Stimulated activated naive CD4-positive, alpha-beta T cell (primary cell): ENCODE measurements at regions not wholly inside any gene's neighbourhood (a gene's known extent, or its start where the extent isn't known, plus 50 kb on each side); places are given as distances from the start of the nearest gene placed in this dataset.

Experiments
- DNase-seq, 6 experiments: peaks; one replicate each; lab custom pipeline; 2025; lab: John Stamatoyannopoulos, UW

DNA sequence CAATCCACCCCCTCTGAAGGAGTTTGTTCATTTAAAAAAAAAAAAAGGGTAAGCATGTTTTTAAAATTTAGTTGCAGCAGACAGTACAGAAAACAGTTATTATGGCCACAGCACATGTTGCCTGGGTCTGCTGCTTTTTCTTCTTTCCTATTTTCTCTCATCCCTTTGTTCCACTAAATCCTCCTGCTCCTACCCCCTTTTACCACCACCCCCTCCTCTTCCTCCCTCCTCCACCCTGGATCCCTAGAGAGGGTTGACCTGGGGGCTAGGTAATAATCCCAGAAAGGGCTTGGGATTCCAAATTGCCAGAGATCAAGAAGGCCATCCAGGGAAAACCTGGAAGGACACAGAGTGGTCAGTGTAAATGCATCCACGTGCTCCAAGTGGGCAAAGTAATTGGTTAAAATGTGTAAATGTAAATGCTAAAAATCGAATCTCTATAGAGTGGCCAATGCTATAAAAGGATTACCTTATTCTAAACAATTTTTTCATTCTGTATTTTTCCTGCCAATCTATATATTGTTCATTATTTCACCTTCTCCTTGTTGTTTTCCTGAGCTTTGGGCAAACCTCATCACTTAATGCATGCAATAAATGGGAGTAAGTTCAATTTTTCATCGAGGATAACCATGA, 89.0 kb upstream of the PIK3CG start:
- no peak for DNase-seq

- DNase-seq, result no peak
These were observed 88.3 kb upstream of the PIK3CG start for GRCh38 chr7:106776618-106777347.

- no peak for DNase-seq
These were observed 87.3 kb upstream of the PIK3CG start for GRCh38 chr7:106777674-106778299.

DNA sequence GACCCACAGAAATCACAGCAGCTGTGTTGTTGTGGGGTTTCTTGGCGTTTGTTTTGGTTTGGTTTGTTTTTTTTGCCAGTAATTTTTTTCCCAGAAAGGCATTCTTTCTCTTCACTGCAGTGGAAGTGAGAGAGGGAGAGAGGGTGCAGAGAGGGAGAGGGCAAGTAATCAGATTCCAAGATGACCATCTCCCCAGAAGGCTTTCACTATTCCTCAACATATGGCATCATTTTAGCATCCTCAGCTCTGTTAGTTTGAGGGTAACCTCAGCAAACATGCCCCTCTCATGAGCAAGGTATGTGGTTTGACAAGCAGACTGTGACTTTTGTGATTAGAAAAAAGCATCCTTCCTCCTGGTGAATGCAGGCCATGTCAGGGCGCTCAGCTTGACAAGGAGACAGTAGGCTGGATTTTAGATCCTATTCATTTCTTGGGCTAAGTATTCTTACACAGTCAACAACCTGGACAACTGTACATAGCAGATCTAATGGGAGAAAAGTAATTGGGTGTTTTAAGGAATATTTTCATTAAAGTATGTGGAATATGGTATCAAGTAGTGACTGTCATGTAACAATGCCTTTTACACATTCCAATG, 86.3 kb upstream of the PIK3CG start:
- DNase-seq, result no peak

- no peak for DNase-seq
These were observed 85.2 kb upstream of the PIK3CG start for GRCh38 chr7:106779877-106780276.

DNA sequence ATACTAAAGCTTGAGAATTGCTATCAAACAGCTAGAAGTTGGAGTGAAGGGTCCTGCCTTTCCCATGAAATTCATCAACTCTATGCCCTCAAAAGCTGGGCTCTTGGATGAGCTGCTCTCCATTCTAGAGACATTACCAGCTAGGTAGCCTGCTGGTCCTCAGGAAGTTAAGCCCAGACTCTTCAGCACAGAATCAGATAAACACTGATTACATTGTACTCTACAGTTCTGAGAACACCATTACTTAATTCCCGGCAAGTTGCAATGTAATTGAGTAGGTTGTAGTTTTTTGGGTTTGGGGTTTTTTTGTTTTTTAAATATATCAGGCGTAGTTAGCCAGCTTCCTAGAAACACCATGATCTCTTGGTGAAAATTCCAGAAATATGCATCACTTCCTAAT, 84.1 kb upstream of the PIK3CG start:
- DNase-seq, result no peak

- no peak for DNase-seq
These were observed 83.1 kb upstream of the PIK3CG start for GRCh38 chr7:106781828-106782544.

- no peak for DNase-seq
These were observed 81.8 kb upstream of the PIK3CG start for GRCh38 chr7:106783286-106783685.

DNA sequence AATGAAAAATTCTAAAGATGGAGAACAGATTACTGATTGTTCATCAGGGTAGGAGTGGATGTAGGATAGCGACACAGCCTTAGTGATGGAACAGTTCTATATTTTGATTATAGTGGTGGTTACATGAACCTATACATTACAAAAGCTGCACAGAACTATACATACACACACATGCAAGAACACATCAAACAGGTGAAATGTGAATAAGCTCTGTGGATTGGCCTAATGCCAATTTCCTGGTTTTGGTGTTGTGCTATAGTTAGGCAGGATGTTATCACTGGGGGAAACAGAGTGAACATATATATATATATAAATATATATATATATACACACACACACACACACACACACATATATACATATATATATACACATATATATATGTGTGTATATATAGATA, 76.4 kb upstream of the PIK3CG start:
- peak in 2 of 6 experiments; percentile 24 to 67 for DNase-seq

DNA sequence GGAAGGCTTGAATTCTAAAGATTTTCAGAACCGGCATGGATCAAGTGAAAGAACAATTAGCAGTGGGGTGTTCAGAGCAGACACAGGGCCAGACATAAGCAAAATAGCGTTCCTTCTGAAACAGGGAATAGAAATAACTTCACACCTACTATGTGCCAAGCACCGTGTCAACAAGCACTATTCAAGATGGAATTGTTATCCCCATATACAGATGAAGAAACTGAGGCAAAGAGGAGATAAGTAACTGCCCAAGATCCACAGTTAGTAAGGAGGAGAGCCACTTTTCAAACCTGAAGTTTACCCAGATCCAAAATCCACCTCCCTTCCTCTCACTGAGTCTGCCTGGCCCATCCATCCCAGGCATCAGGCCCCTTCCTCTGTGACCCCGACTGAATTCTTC, 73.6 kb upstream of the PIK3CG start:
- DNase-seq, result no peak

DNA sequence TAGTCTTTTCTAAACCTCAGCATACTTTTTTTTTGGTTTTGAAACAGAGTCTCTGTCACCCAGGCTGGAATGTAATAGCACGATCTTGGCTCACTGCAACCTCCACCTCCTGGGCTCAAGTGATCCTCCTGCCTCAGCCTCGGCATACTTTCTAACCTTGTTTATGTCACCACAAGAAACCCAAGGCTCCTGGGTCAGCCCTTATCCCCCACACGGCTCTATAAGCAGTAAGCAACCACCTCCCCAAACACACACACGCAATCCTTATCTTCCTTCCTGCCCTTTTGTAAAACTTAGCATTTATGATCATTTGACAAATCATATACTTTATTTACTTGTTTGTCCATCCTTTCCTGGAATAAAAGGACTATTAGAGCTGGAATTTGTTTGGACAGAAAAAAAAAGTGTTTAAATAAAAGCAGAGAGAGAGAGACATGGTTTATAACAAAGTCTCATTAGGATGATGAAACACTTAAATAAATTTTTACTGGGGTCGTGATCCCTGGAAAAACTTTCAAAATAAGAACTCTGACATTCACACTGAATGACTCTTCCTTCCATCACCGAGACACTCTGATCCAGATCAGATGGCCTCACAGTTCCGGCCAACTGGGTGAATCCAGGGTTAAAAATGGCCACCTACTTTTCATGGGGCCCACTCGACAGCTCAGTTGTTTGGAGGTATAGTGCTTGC, 72.7 kb upstream of the PIK3CG start:
- DNase-seq, result no peak

GRCh38 chr7:106793015-106793975, 71.8 kb upstream of the PIK3CG start:
- peak in 5 of 6 experiments; percentile 1 to 64 (median 5) for DNase-seq

DNA sequence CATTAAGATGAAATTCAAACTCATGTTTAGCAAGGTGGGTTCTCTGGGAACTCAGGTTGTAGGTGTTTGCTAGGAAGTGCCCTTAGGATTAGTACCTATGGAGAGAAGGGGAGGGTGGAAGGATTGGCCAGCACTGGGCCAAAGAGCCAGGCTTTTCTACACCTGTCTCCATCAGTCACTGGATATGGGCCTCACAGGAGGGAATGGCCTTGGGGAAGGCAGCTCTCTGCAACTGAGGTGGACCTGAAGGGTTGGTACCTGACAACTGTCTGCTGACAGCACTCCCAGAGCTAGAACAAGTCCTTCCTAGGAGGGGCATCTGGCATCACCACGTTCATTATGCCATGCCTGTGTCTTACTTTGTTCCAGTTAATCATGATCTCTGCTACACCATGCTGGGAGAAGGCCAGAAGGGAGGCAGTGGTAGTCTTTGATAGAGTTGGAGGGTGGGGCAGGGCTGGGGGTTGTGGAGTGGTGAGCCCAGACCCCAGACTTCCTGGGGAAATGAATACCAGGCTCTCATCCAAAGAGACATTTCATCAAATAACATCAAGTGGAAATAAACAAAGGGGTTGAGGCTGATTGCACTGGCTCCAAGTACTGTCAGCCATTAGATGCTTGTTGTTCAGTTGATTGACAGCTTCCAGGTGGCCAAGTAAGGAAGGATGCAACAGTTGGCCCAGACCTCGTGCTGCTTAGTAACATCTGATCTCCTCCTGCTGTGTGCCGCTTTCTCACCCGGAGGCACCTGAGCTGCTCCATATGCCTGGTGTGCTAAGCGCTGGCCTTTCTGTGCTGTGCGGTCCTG, 70.6 kb upstream of the PIK3CG start:
- no peak for DNase-seq

DNA sequence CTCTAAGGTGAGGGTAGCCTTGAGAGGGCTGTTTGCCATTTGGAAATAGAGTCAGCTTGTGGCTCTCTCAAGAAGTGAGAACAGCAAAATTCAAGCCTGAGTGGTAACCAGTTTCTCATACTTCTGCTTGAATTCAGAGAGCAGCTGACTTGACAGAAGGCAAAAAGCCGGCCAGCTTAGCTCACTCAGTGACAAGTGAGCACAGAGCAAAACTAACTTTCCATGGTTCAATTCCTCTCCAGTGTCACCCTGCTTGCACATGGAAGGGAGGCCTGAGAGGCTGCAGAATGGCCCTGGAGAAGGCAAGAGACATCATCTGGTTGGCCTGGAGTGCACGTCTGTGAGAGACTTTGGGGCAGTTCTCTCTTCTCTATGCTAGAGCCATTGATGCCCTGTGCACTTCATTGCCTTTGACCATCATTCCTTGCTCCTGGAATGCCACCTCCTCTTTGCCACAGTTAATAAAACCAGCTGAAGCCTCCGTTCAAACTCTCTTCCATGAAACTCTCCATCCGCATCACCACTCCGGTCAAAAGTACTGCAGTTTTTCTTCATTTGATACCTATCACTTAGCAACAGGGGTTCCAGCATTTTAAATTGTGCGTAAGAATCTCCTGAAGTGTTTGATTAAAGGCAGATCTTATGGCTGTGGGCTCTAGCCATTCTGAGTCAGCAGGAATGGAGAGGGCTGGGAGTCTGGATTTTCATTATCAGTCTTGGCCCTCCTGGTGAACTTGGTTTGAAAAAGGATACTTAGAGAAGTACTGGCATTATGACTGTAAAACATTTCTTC, 69.8 kb upstream of the PIK3CG start:
- no peak for DNase-seq

DNA sequence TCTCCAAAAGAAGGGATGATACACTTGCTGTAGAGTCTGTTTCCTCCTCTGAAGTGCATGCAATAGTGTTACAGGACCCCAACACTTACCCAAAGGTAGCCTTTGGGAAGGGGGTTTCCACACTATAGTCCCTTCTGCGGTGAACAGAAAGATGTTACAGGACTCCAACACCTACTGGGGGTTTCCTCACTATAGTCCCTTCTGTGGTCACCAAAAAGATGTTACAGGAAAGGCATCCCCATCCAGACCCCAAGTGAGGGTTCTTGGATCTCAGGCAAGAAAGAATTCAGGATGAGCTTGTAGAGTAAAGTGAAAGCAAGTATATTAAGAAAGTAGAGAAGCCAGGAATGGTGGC, 69.2 kb upstream of the PIK3CG start:
- DNase-seq, result no peak

DNA sequence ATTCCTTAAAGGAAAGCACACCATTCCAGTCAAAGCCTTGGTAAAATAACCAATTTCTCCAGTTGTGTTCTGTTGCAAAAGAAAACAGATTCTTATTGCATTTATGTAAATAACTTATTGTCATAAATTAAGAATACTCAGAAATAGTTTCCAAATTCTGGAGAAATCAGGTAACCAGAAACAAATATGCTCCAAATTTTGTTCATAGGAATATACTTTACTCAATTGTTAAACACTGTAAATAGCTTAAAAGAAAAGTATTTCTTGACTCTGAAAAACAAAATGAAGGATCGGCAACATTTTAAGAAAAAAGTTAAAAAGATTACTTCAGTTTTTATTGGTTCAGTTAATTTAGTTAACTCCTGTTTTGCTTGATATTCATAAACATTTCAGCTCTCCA, 67.1 kb upstream of the PIK3CG start:
- DNase-seq, result no peak

DNA sequence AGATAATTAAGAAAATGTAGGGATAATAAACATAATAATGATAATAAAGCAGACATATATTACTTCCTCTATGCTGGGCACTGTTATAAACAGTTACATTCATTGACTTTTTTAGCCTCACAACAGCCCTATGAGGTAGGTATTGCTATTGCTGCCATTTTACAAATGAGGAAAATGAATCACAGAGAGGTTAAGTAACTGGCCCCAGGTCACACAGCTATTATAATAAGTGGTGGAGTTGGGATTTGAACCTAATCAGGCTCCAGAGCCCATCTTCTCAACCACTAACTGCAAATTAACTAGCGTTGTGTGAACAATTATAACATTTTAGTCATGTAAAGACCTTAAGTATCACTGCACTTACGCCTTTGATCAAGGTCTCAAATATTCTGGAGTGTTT, 62.5 kb upstream of the PIK3CG start:
- DNase-seq, result no peak

DNA sequence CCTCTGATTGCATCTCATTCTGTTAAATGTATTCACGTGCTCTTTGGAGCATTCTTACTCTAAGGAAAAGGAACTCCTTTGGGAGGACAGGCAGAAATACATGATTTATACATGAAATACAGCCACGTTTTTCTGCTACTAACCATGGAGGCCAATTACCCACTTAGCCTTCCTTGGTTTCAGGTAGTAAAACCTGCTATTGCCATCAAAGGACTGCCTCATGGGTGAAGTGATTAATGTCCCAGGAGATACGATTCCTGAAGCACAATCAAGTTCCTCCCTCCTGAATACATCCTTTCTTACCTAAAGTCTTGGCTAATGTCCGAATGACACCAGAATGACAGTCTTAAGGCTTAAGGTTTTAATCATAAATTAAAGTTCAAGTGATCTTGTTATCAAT, 58.5 kb upstream of the PIK3CG start:
- no peak for DNase-seq

DNA sequence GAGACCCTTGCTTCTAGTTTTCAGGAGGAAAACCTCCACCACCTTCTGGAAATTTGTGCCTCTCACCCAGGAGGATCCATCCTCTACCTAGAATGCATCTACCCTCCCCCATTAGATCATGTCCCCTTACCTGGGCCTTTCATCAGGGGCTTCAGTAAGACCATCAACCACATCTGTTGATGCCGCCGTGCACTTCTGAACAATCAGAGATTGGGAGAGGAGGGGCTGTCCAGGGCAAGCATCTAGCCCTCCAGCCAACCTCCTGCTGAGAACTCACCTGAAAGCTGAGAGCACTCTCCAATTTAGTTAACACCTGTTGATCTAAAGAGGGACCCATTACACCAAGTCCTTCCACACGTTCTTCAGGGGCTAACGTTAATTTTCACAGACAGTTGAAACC, 57.6 kb upstream of the PIK3CG start:
- DNase-seq, result no peak
